ENCODE measurements at regions not wholly inside any gene's neighbourhood (a gene's known extent, or its start where the extent isn't known, plus 50 kb on each side); places are given as distances from the start of the nearest gene placed in this dataset.
"Not testable (repeated sequence)": the region's sequence is repeated elsewhere in the genome, so short reads cannot be mapped to it uniquely, and the experiment has no call there.

DNA sequence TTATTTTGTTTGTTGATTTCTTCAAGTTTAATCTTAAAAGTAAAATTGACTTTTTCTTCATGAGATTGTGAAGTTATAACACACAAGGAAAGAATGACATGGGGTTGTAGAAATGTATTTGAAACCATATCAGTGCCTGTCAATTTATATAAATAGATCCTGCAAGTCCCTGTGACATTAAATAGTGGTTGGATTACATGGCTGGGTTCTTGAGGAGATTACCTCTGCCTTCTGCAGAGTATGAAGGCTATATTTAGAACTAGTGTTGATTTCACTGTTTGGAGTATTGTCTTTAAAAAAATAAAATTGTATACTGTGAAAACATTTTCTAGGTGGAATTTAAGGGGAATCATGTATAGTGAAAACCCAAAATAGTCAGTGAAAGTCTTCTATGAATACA lies 385.8 kb upstream of the SMIM30 start:
- H3K9me3 ChIP-seq: no peaks in the 10 kb centered on the region
- no peak overlapping the region for H3K4me3 ChIP-seq (ENCODE audit: low read depth in 2 of 2, low read length in 1 of 2)
- no peak overlapping the region for H3K9ac ChIP-seq
- H3K4me2 ChIP-seq: no peak overlapping the region
- H2AFZ ChIP-seq (ENCODE audit: low read depth): no peak overlapping the region
- TF ChIP-seq GABPA (IDR thresholded peaks at IDR 0.05; ENCODE audit: low read depth) (no peak), RFX5 (IDR thresholded peaks at IDR 0.05; ENCODE audit: low read length) (no peak), SMC3 (IDR thresholded peaks at IDR 0.05; ENCODE audit: low read depth, low read length) (no peak), IRF3 (IDR thresholded peaks at IDR 0.05; ENCODE audit: low read depth, low read length) (no peak), MEF2A (IDR thresholded peaks at IDR 0.05; ENCODE audit: borderline replicate concordance, low read depth) (no peak), NRF1 (IDR thresholded peaks at IDR 0.05; ENCODE audit: low read depth, low read length) (no peak), POLR2AphosphoS5 (IDR thresholded peaks at IDR 0.05; ENCODE audit: low read depth, low read length) (no peak), EP300 (IDR thresholded peaks at IDR 0.05; ENCODE audit: borderline replicate concordance in 1 of 2, low read depth in 1 of 2, low read length in 1 of 2) (no peak), REST (IDR thresholded peaks at IDR 0.05; ENCODE audit: low read depth, low read length) (no peak), TCF12 (IDR thresholded peaks at IDR 0.05) (no peak), MAX (IDR thresholded peaks at IDR 0.05; ENCODE audit: low read depth) (no peak), FOSL2 (IDR thresholded peaks at IDR 0.05; ENCODE audit: borderline replicate concordance, low read depth) (no peak)
- H4K20me1 ChIP-seq (ENCODE audit: insufficient read depth): no peaks in the 10 kb centered on the region
- no peaks in the 10 kb centered on the region for H3K9me2 ChIP-seq
- H3F3A ChIP-seq (replicated peaks; ENCODE audit: insufficient read depth): no peaks in the 10 kb centered on the region
- ChIA-PET POLR2A (no interaction called here), CTCF (interaction anchor here (1.1 kb wide), 1 partner anchor 194 kb away, joined by 3 read pairs; no protein-coding TSS in a partner anchor)
- no peak for DNase-seq
- H3K79me2 ChIP-seq (ENCODE audit: insufficient read depth): no peaks in the 10 kb centered on the region
- H3K36me3 ChIP-seq (replicated peaks in 1 of 2; ENCODE audit: control insufficient read depth in 1 of 2, insufficient read depth in 2 of 2, low read length in 1 of 2): no peaks in the 10 kb centered on the region
- no peaks in the 10 kb centered on the region for H3K4me1 ChIP-seq (ENCODE audit: control insufficient read depth in 1 of 2, insufficient read depth in 2 of 2, low read depth in 1 of 2, low read length in 1 of 2)
- no peaks in the 10 kb centered on the region for H3K27me3 ChIP-seq (ENCODE audit: insufficient read depth)
- H3K27ac ChIP-seq (ENCODE audit: low read depth in 2 of 2, low read length in 1 of 2): no peak overlapping the region

- H3K27me3 ChIP-seq (ENCODE audit: insufficient read depth); CTCF ChIA-PET; POLR2A ChIA-PET; H3K36me3 ChIP-seq (replicated peaks in 1 of 2; ENCODE audit: control insufficient read depth in 1 of 2, insufficient read depth in 2 of 2, low read length in 1 of 2); H3K4me2 ChIP-seq; DNase-seq; H3K4me3 ChIP-seq (ENCODE audit: low read depth in 2 of 2, low read length in 1 of 2); H3K9ac ChIP-seq; H4K20me1 ChIP-seq (ENCODE audit: insufficient read depth); H3K79me2 ChIP-seq (ENCODE audit: insufficient read depth); H3K9me2 ChIP-seq; H3K9me3 ChIP-seq; H3K27ac ChIP-seq (ENCODE audit: low read depth in 2 of 2, low read length in 1 of 2); H2AFZ ChIP-seq (ENCODE audit: low read depth); H3F3A ChIP-seq (replicated peaks; ENCODE audit: insufficient read depth); H3K4me1 ChIP-seq (ENCODE audit: control insufficient read depth in 1 of 2, insufficient read depth in 2 of 2, low read depth in 1 of 2, low read length in 1 of 2): not testable (repeated sequence)
- WGBS (ENCODE audit: low lambda C conversion rate): 2% methylated on average over 3 of the region's 3 CpGs
These were observed 378.2 kb upstream of the SMIM30 start for GRCh38 chr7:113496586-113496985.

GRCh38 chr7:113494797-113495566 lies 376.6 kb upstream of the SMIM30 start:
- H3K36me3 ChIP-seq (replicated peaks in 1 of 2; ENCODE audit: control insufficient read depth in 1 of 2, insufficient read depth in 2 of 2, low read length in 1 of 2); CTCF ChIA-PET; POLR2A ChIA-PET; H3K9ac ChIP-seq; DNase-seq; H2AFZ ChIP-seq (ENCODE audit: low read depth); H3K9me2 ChIP-seq; H4K20me1 ChIP-seq (ENCODE audit: insufficient read depth); H3K9me3 ChIP-seq; H3F3A ChIP-seq (replicated peaks; ENCODE audit: insufficient read depth); H3K79me2 ChIP-seq (ENCODE audit: insufficient read depth); H3K4me3 ChIP-seq (ENCODE audit: low read depth in 2 of 2, low read length in 1 of 2); H3K27me3 ChIP-seq (ENCODE audit: insufficient read depth); H3K4me2 ChIP-seq; H3K27ac ChIP-seq (ENCODE audit: low read depth in 2 of 2, low read length in 1 of 2); H3K4me1 ChIP-seq (ENCODE audit: control insufficient read depth in 1 of 2, insufficient read depth in 2 of 2, low read depth in 1 of 2, low read length in 1 of 2): not testable (repeated sequence)
- 0% methylated on average over 6 of the region's 8 CpGs for WGBS (ENCODE audit: low lambda C conversion rate)
